Urothelium cell line (cell line): ENCODE measurements at regions not wholly inside any gene's neighbourhood (a gene's known extent, or its start where the extent isn't known, plus 50 kb on each side); places are given as distances from the start of the nearest gene placed in this dataset.
A peak's percentile ranks its signal among the peaks of the same experiment; 100 is the strongest.

Experiments used
- DNase-seq: peaks from one replicate; pipeline ENCODE4 v3.0.0; 2011; ENCODE audit warnings: low spot score, mixed read lengths
- FAIRE-seq: peaks from 2 replicates; lab custom pipeline; 2011; peaks lifted over from hg19 to GRCh38; lab: Jason Lieb, UNC

GRCh38 chr10:78847485-78847884 lies 221.3 kb upstream of the ZMIZ1 start:
- FAIRE-seq (no peak), DNase-seq (no peak)

- FAIRE-seq (no peak), DNase-seq (no peak)
Measured at GRCh38 chr10:78849115-78849514, 219.7 kb upstream of the ZMIZ1 start.

- no peak for DNase-seq
- FAIRE-seq: no peak
Measured at GRCh38 chr10:78849731-78850130, 219.0 kb upstream of the ZMIZ1 start.

GRCh38 chr10:78850644-78851435 lies 217.9 kb upstream of the ZMIZ1 start:
- FAIRE-seq (no peak), DNase-seq (no peak)

- DNase-seq (no peak), FAIRE-seq (peak; percentile 20)
Measured at GRCh38 chr10:78851647-78852046, 217.1 kb upstream of the ZMIZ1 start.

- no peak for FAIRE-seq
- no peak for DNase-seq
Measured at GRCh38 chr10:78852466-78853240, 216.1 kb upstream of the ZMIZ1 start.

- FAIRE-seq (peak; percentile 58), DNase-seq (no peak)
Measured at GRCh38 chr10:78853864-78854263, 214.9 kb upstream of the ZMIZ1 start.

- no peak for DNase-seq
- no peak for FAIRE-seq
Measured at GRCh38 chr10:78856421-78856820, 212.3 kb upstream of the ZMIZ1 start.

GRCh38 chr10:78857193-78857592 lies 211.6 kb upstream of the ZMIZ1 start:
- FAIRE-seq (no peak), DNase-seq (no peak)

- DNase-seq (no peak), FAIRE-seq (no peak)
Measured at GRCh38 chr10:78859266-78859665, 209.5 kb upstream of the ZMIZ1 start.

- no peak for FAIRE-seq
- DNase-seq: no peak
Measured at GRCh38 chr10:78859769-78860168, 209.0 kb upstream of the ZMIZ1 start.

GRCh38 chr10:78860260-78860914 lies 208.4 kb upstream of the ZMIZ1 start:
- no peak for DNase-seq
- FAIRE-seq: peak; percentile 56

- FAIRE-seq: no peak
Measured at GRCh38 chr10:78861529-78862327, 207.0 kb upstream of the ZMIZ1 start.

GRCh38 chr10:78862328-78862640 lies 206.5 kb upstream of the ZMIZ1 start:
- FAIRE-seq (no peak), DNase-seq (no peak)

More at GRCh38 chr10:78861529-78862327, 207.0 kb upstream of the ZMIZ1 start:
- no peak for DNase-seq

- FAIRE-seq: no peak
- no peak for DNase-seq
Measured at GRCh38 chr10:78863140-78863905, 205.4 kb upstream of the ZMIZ1 start.

GRCh38 chr10:78863906-78864239 lies 204.9 kb upstream of the ZMIZ1 start:
- DNase-seq: no peak
- no peak for FAIRE-seq

GRCh38 chr10:78864761-78865537 lies 203.8 kb upstream of the ZMIZ1 start:
- FAIRE-seq (no peak), DNase-seq (no peak)

GRCh38 chr10:78865538-78865875 lies 203.3 kb upstream of the ZMIZ1 start:
- FAIRE-seq (no peak), DNase-seq (no peak)

- DNase-seq (no peak), FAIRE-seq (no peak)
Measured at GRCh38 chr10:78865931-78866717, 202.6 kb upstream of the ZMIZ1 start.
